Neural cell (in vitro differentiated cells): ENCODE measurements at regions not wholly inside any gene's neighbourhood (a gene's known extent, or its start where the extent isn't known, plus 50 kb on each side); places are given as distances from the start of the nearest gene placed in this dataset.

Experiments used
- POLR2AphosphoS5 ChIP-seq: IDR thresholded peaks from 2 replicates; pipeline ENCODE4 v1.6.1; 2012
- RAD21 ChIP-seq: fragments of 450-650 bp; conservative IDR thresholded peaks from 2 replicates; pipeline ENCODE4 v1.6.1; 2014; ENCODE audit warnings: antibody characterized with exemption, mild to moderate bottlenecking, moderate library complexity
- TF ChIP-seq, protein P1 (sequence below): fragments of 450-650 bp; IDR thresholded peaks from 2 replicates; pipeline ENCODE4 v1.5.1; 2014; ENCODE audit warnings: antibody characterized with exemption, mild to moderate bottlenecking, moderate library complexity; ENCODE audit not compliant: poor library complexity, severe bottlenecking
- TF ChIP-seq, protein P2 (sequence below): IDR thresholded peaks from 2 replicates; pipeline ENCODE4 v1.6.1; 2012; ENCODE audit warnings: borderline replicate concordance

DNA sequence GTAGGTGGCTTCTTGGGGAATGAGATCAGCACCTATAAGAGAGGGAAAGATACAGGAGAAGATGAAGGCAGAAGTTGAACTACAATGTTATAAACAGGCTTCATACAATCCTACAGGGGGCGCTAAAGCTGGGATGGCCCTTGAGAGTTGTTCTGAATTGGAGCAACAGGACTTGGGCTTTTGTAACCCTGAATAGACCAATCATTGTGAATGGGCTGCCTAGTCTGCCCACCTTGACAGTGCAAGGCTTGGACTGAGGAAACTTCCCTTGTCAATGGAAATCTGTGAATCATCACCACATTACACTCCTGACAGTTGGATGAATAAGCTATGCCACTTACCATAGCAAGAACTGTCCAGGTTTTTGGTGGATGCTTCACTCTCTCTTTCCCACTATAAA is 306.1 kb downstream of the KCNC2 start:
- TF ChIP-seq, protein P1, sequence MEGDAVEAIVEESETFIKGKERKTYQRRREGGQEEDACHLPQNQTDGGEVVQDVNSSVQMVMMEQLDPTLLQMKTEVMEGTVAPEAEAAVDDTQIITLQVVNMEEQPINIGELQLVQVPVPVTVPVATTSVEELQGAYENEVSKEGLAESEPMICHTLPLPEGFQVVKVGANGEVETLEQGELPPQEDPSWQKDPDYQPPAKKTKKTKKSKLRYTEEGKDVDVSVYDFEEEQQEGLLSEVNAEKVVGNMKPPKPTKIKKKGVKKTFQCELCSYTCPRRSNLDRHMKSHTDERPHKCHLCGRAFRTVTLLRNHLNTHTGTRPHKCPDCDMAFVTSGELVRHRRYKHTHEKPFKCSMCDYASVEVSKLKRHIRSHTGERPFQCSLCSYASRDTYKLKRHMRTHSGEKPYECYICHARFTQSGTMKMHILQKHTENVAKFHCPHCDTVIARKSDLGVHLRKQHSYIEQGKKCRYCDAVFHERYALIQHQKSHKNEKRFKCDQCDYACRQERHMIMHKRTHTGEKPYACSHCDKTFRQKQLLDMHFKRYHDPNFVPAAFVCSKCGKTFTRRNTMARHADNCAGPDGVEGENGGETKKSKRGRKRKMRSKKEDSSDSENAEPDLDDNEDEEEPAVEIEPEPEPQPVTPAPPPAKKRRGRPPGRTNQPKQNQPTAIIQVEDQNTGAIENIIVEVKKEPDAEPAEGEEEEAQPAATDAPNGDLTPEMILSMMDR = no peak
- no peak for TF ChIP-seq POLR2AphosphoS5
- TF ChIP-seq, protein P2, sequence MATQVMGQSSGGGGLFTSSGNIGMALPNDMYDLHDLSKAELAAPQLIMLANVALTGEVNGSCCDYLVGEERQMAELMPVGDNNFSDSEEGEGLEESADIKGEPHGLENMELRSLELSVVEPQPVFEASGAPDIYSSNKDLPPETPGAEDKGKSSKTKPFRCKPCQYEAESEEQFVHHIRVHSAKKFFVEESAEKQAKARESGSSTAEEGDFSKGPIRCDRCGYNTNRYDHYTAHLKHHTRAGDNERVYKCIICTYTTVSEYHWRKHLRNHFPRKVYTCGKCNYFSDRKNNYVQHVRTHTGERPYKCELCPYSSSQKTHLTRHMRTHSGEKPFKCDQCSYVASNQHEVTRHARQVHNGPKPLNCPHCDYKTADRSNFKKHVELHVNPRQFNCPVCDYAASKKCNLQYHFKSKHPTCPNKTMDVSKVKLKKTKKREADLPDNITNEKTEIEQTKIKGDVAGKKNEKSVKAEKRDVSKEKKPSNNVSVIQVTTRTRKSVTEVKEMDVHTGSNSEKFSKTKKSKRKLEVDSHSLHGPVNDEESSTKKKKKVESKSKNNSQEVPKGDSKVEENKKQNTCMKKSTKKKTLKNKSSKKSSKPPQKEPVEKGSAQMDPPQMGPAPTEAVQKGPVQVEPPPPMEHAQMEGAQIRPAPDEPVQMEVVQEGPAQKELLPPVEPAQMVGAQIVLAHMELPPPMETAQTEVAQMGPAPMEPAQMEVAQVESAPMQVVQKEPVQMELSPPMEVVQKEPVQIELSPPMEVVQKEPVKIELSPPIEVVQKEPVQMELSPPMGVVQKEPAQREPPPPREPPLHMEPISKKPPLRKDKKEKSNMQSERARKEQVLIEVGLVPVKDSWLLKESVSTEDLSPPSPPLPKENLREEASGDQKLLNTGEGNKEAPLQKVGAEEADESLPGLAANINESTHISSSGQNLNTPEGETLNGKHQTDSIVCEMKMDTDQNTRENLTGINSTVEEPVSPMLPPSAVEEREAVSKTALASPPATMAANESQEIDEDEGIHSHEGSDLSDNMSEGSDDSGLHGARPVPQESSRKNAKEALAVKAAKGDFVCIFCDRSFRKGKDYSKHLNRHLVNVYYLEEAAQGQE = no peak
- TF ChIP-seq RAD21 = no peak
